HFF-Myc (cell line): ENCODE measurements at regions not wholly inside any gene's neighbourhood (a gene's known extent, or its start where the extent isn't known, plus 50 kb on each side); places are given as distances from the start of the nearest gene placed in this dataset.

ENCODE experiments used
- DNase-seq: peaks from one replicate; pipeline ENCODE4 v3.0.0-alpha.2; 2011; ENCODE audit warnings: low read depth; ENCODE audit errors: extremely low read depth
- H3K4me3 ChIP-seq: replicated peaks from 2 replicates; pipeline ENCODE4 v1.5.1; 2011; ENCODE audit warnings: low read depth, mild to moderate bottlenecking, control low read depth, low read length
- CTCF ChIP-seq: IDR thresholded peaks from 2 replicates; pipeline ENCODE4 v1.5.1; 2012; ENCODE audit warnings: mild to moderate bottlenecking, low read depth, low read length, control low read depth; ENCODE audit errors: missing control alignments

GRCh38 chr5:153233933-153234332 is 256.5 kb upstream of the GRIA1 start:
- TF ChIP-seq CTCF = no peak
- no peak overlapping the region for H3K4me3 ChIP-seq
- no peak for DNase-seq

GRCh38 chr5:153236319-153236718 is 254.2 kb upstream of the GRIA1 start:
- no peak for TF ChIP-seq CTCF
- DNase-seq = no peak
- H3K4me3 ChIP-seq = no peak overlapping the region

GRCh38 chr5:153237671-153238332 is 252.7 kb upstream of the GRIA1 start:
- H3K4me3 ChIP-seq = no peak overlapping the region
- no peak for TF ChIP-seq CTCF
- no peak for DNase-seq

- DNase-seq = no peak
- no peak overlapping the region for H3K4me3 ChIP-seq
- no peak for TF ChIP-seq CTCF
Measured at GRCh38 chr5:153257381-153257780, 233.1 kb upstream of the GRIA1 start.

- no peak for TF ChIP-seq CTCF
- DNase-seq = no peak
- no peak overlapping the region for H3K4me3 ChIP-seq
Measured at GRCh38 chr5:153258469-153258868, 232.0 kb upstream of the GRIA1 start.

GRCh38 chr5:153267506-153267905 is 223.0 kb upstream of the GRIA1 start:
- no peak for DNase-seq
- no peak overlapping the region for H3K4me3 ChIP-seq
- TF ChIP-seq CTCF = no peak

- no peak for TF ChIP-seq CTCF
- no peak overlapping the region for H3K4me3 ChIP-seq
- DNase-seq = no peak
Measured at GRCh38 chr5:153275695-153276094, 214.8 kb upstream of the GRIA1 start.
